GM19438 (cell line): ENCODE measurements at regions not wholly inside any gene's neighbourhood (a gene's known extent, or its start where the extent isn't known, plus 50 kb on each side); places are given as distances from the start of the nearest gene placed in this dataset.
A peak's percentile ranks its signal among the peaks of the same experiment; 100 is the strongest.

Source experiments
- ATAC-seq: cut with Tn5 transposase; IDR thresholded peaks from one replicate; pipeline ENCODE4 v1.9.1; 2021; ENCODE audit warnings: low read depth; ENCODE audit not compliant: unreplicated experiment

- no peak for ATAC-seq
These were observed 69.2 kb upstream of the CCN6 start for GRCh38 chr6:111984516-111985201.

GRCh38 chr6:111985202-111985731, 68.6 kb upstream of the CCN6 start:
- ATAC-seq, result no peak

DNA sequence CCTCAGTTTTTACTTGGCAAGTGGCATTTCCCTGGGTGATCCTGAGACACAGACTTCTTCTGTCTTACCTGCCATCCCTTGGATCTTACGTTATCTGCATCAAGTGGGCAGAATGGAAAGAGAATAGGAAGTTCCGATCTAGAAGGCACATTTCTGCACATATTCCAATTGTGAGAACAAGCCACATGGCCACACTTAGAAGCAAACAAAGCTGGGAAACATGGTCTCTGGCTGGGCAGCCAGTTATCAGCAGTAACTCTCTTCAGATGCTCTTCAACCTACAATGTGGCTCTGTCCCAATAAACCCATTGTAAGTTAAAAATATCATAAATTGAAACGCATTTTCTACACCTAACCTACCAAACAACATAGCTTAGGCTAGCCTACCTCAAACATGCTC, 67.3 kb upstream of the CCN6 start:
- no peak for ATAC-seq

- ATAC-seq, result no peak
These were observed 66.6 kb upstream of the CCN6 start for GRCh38 chr6:111987295-111987694.

GRCh38 chr6:111988926-111989325, 65.0 kb upstream of the CCN6 start:
- no peak for ATAC-seq

GRCh38 chr6:111989743-111990142, 64.2 kb upstream of the CCN6 start:
- ATAC-seq, result peak; percentile 56

GRCh38 chr6:111990214-111990613, 63.7 kb upstream of the CCN6 start:
- ATAC-seq, result no peak

GRCh38 chr6:111992851-111993250, 61.1 kb upstream of the CCN6 start:
- no peak for ATAC-seq

DNA sequence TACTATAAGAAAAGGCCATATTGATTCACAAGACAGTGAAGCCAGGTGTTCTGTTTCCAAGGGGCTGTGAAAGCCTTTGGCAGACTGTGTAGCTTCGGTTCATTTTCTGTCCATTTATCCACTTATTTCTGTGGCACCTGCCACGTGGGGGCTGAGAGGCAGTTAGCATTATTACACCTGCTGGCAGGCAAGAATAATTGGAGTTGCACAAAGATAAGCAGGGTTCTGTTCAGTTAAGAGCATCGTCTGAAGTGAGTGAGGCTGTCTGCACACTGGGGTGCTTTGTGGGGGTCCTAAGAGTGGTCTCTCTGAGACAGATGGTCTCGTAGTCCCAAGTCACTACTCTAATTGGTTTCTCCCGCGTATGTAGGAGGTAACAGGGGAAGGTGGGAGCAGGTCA, 60.6 kb upstream of the CCN6 start:
- ATAC-seq, result no peak

GRCh38 chr6:111994791-111995190, 59.1 kb upstream of the CCN6 start:
- ATAC-seq, result no peak

DNA sequence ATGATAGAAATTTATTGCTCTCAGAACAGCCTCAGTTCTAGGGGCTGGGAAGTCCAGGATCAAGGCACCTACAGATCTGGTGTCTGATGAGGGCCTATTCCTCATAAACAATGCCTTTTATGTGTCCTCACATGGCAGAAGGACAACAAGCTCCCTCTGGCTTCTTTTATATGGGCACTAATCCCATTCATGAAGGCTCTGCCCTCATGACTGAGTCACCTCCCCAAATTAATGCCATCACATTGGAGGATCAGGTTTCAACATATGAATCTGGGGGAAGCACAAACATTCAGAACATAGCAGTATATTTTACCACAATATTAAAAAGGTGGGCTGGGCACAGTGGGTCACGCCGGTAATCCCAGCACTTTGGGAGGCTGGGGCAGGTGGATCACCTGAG, 58.5 kb upstream of the CCN6 start:
- ATAC-seq, result no peak

DNA sequence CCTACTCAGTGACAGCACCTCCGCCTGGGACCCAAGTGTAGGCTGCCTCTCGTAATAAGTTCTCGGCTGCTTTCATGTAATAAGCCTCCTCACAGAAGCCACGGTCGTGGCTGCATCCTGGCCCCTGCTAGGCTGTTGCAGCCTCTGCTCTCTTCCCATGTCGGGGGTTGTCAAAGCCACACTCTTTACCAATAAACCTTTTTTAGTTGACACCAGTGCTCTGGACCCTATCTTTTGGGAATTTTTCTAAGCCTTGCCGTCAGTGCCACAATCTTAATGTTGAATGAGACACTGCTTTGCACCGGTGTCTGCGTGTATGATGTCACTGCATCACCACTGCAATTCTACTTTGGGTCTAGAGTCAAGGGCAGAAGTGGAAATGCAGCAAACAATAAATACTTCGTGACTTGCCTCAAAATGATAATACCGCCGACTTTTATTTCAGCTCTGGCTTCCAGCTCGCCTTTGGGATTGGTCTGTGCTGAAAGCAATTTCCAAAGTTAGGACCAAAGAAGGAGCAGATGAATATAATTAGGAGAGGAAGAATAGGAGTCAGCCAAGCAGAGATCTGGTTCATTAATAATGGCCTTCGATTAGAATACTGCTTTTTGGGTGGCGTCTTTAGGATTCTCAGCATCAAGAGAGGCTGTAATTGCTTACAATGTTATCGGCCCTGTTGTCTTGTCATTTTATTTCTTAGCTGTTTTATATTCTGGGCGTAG, 57.6 kb upstream of the CCN6 start:
- ATAC-seq, result no peak

DNA sequence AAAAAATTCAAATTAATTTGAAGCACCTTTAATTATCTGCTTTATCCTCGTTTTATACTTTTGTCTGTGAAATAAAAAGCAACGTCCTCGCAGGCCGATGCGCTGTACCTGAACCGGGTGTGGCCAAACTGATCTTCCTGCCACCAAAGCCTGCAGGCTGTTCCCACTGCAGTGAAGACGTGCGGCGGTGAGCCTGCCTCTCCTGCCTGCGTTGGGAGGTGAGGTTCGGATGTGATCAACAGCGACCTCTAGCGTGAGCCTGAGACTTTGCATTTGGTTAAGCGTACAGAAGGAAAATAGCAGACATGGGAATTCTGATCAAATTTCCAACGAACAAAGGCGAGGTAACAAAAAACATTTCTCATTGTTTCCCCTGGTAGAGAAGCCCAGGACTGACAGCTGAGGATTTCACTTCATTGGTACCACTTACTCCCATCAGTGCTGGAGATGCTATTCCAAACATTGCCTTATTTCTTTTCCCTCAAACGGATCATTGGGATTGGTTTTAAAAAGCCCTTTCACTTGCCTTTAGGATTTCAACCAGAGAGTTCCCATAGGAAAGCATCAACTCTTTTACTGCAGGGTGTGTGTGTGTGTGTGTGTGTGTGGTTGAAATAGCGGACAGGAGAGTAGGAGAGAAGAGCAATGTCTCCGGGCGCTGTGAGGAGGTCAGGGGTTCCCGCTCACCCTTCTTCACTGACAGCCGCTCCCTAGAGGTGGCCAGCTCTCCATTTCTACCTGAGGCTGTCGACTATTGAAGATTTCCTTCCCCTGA, 56.6 kb upstream of the CCN6 start:
- no peak for ATAC-seq

DNA sequence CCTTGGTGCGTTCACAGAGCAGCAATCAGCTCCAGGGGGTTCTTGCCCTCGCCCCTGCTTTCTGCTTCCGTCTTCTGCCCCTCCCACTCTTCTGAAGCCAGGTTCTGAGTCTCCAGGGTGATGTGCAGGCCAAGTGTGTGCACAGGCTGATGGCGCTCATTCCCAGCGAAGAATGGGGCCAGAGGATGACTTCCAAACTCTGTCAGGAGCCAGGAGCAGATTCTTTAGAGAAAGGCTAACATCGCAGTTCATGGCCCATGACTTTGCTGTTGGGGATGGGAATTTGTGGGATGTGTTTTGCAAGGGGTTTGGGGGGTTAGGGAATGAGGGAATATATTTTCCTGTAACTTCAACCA, 56.1 kb upstream of the CCN6 start:
- no peak for ATAC-seq

DNA sequence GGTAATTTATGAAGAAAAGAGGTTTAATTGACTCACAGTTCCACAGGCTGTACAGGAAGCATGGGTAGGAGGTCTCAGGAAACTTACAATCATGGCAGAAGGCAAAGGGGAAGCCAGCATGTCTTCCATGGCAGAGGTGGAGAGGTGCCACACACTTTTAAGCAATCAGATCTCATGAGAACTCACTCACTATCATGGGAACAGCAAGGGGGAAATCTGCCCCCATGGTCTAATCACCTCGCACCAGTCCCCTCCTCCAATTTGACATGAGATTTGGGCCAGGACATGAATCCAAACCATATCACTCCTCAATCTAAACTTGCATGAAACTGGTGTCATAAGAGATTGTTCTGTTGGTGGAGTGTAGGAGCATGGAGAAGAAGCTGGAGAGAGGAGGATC, 51.6 kb upstream of the CCN6 start:
- no peak for ATAC-seq
